Limb (tissue), 2 donors: ENCODE measurements at regions not wholly inside any gene's neighbourhood (a gene's known extent, or its start where the extent isn't known, plus 50 kb on each side); places are given as distances from the start of the nearest gene placed in this dataset.
A peak's percentile ranks its signal among the peaks of the same experiment; 100 is the strongest.
"Not testable (repeated sequence)": the region's sequence is repeated elsewhere in the genome, so short reads cannot be mapped to it uniquely, and the experiment has no call there.

Source experiments
- DNase-seq, 2 donors: peaks; one replicate each; pipeline ENCODE4 v3.0.0-alpha.2; 2016; ENCODE audit errors: extremely low spot score in 2 of 2

- DNase-seq = no peak
Observed at GRCh38 chr6:53446151-53446550, 97.4 kb upstream of the ELOVL5 start.

- DNase-seq = no peak
Observed at GRCh38 chr6:53441761-53442160, 93.0 kb upstream of the ELOVL5 start.

- no peak for DNase-seq
Observed at GRCh38 chr6:53441035-53441493, 92.3 kb upstream of the ELOVL5 start.

- DNase-seq = no peak
Observed at GRCh38 chr6:53440336-53440945, 91.7 kb upstream of the ELOVL5 start.

GRCh38 chr6:53439556-53439955 is 90.8 kb upstream of the ELOVL5 start:
- DNase-seq = peak in 1 of 2 donors; percentile 36

- peak in 1 of 2 donors; percentile 32 for DNase-seq
Observed at GRCh38 chr6:53437557-53438202, 88.9 kb upstream of the ELOVL5 start.

- no peak for DNase-seq
Observed at GRCh38 chr6:53436526-53437303, 88.0 kb upstream of the ELOVL5 start.

GRCh38 chr6:53433951-53434285 is 85.2 kb upstream of the ELOVL5 start:
- no peak for DNase-seq

- DNase-seq = no peak
Observed at GRCh38 chr6:53433261-53433950, 84.7 kb upstream of the ELOVL5 start.

GRCh38 chr6:53432318-53433161 is 83.8 kb upstream of the ELOVL5 start:
- no peak for DNase-seq

GRCh38 chr6:53431704-53432103 is 83.0 kb upstream of the ELOVL5 start:
- DNase-seq = no peak

GRCh38 chr6:53429401-53429800 is 80.7 kb upstream of the ELOVL5 start:
- DNase-seq = no peak

- no peak for DNase-seq
Observed at GRCh38 chr6:53428886-53429285, 80.1 kb upstream of the ELOVL5 start.

- no peak for DNase-seq
Observed at GRCh38 chr6:53426667-53427270, 78.0 kb upstream of the ELOVL5 start.

- DNase-seq = no peak
Observed at GRCh38 chr6:53426117-53426516, 77.4 kb upstream of the ELOVL5 start.

- DNase-seq = no peak
Observed at GRCh38 chr6:53424976-53425718, 76.4 kb upstream of the ELOVL5 start.

GRCh38 chr6:53424300-53424699 is 75.5 kb upstream of the ELOVL5 start:
- no peak for DNase-seq

GRCh38 chr6:53423560-53423959 is 74.8 kb upstream of the ELOVL5 start:
- DNase-seq = not testable (repeated sequence)

GRCh38 chr6:53419026-53419425 is 70.3 kb upstream of the ELOVL5 start:
- DNase-seq = no peak

- no peak for DNase-seq
Observed at GRCh38 chr6:53418288-53418687, 69.5 kb upstream of the ELOVL5 start.
